ENCODE measurements at regions not wholly inside any gene's neighbourhood (a gene's known extent, or its start where the extent isn't known, plus 50 kb on each side); places are given as distances from the start of the nearest gene placed in this dataset.
"Not testable (repeated sequence)": the region's sequence is repeated elsewhere in the genome, so short reads cannot be mapped to it uniquely, and the experiment has no call there.

DNA sequence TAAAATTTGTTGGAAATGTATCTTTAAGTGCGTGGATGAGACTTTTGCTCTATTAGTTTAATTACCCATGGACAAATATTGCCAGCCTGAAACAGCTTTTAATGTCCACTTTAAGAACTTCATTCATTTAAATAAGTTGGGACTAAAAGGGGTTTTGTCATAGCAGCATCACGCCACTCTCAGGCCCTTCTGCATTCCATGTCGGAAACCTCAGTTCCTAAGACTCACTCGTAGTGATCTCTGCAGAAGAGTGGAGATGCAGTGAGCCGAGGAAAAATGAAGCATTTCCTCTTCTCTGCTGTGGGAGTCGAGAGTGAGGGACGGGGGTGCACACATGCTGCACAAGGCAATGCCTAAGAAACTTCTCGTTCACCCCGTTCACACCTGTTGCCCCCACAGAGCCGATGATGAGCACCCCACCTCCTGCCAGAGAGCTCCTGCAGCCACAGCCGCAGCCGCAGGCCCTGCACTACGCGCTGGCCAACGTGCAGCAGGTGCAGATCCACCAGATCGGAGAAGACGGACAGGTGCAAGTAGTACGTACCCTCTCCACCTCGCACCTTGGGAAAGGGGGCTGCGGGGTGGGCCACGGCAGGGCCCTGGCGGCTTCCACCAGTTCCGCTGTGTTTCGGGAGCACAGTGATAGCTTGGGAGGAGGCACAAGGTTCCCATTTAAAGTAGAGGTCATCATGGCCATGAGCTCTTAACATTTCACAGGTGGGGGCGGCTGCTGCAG, 68.8 kb upstream of the CRYM start:
- Mint-ChIP-seq H3K4me1 (peaks cover 10% of the 10 kb centered on the region), H3K36me3 (peaks cover 26% of the 10 kb centered on the region)
- not testable (repeated sequence) for H3K27me3 Mint-ChIP-seq, H3K4me3 Mint-ChIP-seq, H3K9me3 Mint-ChIP-seq, ATAC-seq, H3K27ac Mint-ChIP-seq

GRCh38 chr16:21344361-21344912, 66.3 kb upstream of the CRYM start:
- not testable (repeated sequence) for H3K4me1 Mint-ChIP-seq, H3K27me3 Mint-ChIP-seq, H3K9me3 Mint-ChIP-seq, H3K4me3 Mint-ChIP-seq, ATAC-seq, H3K27ac Mint-ChIP-seq
- H3K36me3 Mint-ChIP-seq: peaks cover 22% of the 10 kb centered on the region

DNA sequence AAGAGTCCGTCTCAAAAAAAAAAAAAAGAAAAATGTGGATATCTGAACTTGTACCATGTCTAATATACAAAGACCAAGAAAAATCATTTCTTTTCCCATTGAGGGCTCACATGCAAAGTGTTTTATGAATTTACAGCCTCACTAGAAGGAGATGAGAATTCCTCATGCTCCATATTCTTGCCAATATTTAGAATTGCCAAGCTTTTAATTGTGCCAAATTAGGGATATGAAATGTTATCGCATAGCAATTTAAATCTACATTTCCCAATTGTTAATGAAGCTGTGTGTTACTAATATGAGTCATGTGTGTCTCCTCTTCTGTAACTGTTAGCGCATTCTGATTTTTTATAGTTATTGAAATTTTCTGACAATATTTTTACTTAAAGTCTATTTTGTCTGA, 63.0 kb upstream of the CRYM start:
- Mint-ChIP-seq H3K36me3 (peaks cover 20% of the 10 kb centered on the region), H3K27me3 (no peaks in the 10 kb centered on the region), H3K4me3 (no peak overlapping the region), H3K27ac (no peak overlapping the region), H3K9me3 (no peaks in the 10 kb centered on the region), H3K4me1 (no peaks in the 10 kb centered on the region)
- ATAC-seq: no peak

DNA sequence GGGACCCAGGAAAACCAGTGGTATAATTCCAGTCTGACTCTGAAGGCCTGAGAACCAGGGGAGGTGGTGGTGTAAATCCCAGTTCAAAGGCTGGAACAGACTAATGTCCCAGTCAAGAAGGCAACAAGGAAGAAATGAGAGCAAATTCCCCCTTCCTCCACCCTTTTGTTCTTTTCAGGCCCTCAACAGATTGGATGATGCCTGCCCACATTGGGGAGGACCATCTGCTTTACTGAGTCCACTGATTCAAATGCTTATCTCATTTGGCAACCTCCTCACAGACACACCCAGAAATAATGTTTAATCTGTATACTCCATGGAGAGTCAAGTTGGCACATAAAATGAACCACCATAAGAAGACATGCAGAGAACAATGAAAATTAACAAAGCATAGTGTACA, 61.9 kb upstream of the CRYM start:
- Mint-ChIP-seq H3K9me3 (no peaks in the 10 kb centered on the region), H3K27me3 (no peaks in the 10 kb centered on the region), H3K4me1 (no peaks in the 10 kb centered on the region), H3K36me3 (peaks cover 27% of the 10 kb centered on the region), H3K27ac (no peak overlapping the region), H3K4me3 (no peak overlapping the region)
- ATAC-seq: no peak

GRCh38 chr16:21339269-21339641, 61.2 kb upstream of the CRYM start:
- H3K36me3 Mint-ChIP-seq: peaks cover 32% of the 10 kb centered on the region
- peak overlapping the region; percentile 4 for H3K27ac Mint-ChIP-seq
- no peak for ATAC-seq
- no peaks in the 10 kb centered on the region for H3K27me3 Mint-ChIP-seq
- H3K9me3 Mint-ChIP-seq: no peaks in the 10 kb centered on the region
- H3K4me3 Mint-ChIP-seq: no peak overlapping the region
- H3K4me1 Mint-ChIP-seq: no peaks in the 10 kb centered on the region

DNA sequence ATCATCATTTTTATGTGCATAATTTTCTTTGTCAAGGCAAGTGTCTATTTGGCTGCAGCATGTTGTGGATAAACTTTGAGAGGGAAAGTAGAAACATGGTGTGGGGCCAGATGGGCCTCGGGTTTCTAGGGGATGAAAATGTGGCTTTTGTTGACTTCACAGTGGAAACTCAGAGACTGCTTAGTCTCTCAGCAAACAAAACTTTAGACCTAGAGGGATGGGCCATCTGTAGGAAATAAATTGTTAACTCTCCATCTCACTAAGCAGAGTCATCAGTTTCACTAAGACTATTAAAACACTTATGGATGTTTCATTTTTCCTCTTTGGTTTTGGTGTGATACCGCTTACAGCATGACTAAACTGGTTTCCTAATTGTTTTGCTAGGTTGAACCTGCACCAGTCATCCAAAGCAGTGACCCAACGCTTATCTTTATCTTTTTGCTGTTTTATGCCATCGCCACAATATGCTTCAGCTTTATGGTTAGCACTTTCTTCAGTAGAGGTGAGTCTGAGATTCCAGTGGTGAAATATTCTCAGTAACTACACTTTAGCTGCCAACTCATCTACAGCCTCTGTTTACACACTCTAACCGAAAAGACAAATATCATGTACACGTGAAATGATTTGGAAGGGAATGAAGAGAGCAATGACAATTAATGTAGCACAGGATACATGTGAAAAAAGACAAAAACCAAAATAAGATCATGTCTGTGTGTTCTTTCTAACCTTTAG, 60.6 kb upstream of the CRYM start:
- Mint-ChIP-seq H3K9me3 (no peaks in the 10 kb centered on the region), H3K27ac (peak overlapping the region; percentile 4), H3K4me1 (no peaks in the 10 kb centered on the region), H3K4me3 (no peak overlapping the region), H3K36me3 (peaks cover 38% of the 10 kb centered on the region), H3K27me3 (no peaks in the 10 kb centered on the region)
- no peak for ATAC-seq

DNA sequence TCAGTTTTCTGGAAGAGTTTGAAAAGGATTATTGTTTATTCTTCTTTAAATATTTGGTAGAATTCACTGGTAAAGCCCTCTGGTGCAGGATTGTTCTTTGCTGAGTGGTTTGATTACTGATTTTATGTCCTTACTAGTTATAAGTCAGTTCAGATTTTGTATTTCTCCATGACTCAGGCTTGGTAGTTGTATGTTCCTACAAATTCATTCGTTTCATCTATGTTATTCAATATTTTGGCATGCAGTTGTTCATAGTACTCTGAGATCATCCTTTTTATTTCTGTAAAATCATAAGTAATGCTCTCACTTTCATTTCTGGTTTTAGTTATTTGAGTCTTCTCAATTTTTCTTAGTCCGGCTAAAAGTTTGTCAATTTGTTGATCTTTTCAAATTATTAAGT, 58.1 kb upstream of the CRYM start:
- H3K27ac Mint-ChIP-seq: no peak overlapping the region
- H3K4me3 Mint-ChIP-seq: no peak overlapping the region
- H3K27me3 Mint-ChIP-seq: no peaks in the 10 kb centered on the region
- no peak for ATAC-seq
- H3K4me1 Mint-ChIP-seq: no peaks in the 10 kb centered on the region
- H3K9me3 Mint-ChIP-seq: no peaks in the 10 kb centered on the region
- H3K36me3 Mint-ChIP-seq: peaks cover 50% of the 10 kb centered on the region

DNA sequence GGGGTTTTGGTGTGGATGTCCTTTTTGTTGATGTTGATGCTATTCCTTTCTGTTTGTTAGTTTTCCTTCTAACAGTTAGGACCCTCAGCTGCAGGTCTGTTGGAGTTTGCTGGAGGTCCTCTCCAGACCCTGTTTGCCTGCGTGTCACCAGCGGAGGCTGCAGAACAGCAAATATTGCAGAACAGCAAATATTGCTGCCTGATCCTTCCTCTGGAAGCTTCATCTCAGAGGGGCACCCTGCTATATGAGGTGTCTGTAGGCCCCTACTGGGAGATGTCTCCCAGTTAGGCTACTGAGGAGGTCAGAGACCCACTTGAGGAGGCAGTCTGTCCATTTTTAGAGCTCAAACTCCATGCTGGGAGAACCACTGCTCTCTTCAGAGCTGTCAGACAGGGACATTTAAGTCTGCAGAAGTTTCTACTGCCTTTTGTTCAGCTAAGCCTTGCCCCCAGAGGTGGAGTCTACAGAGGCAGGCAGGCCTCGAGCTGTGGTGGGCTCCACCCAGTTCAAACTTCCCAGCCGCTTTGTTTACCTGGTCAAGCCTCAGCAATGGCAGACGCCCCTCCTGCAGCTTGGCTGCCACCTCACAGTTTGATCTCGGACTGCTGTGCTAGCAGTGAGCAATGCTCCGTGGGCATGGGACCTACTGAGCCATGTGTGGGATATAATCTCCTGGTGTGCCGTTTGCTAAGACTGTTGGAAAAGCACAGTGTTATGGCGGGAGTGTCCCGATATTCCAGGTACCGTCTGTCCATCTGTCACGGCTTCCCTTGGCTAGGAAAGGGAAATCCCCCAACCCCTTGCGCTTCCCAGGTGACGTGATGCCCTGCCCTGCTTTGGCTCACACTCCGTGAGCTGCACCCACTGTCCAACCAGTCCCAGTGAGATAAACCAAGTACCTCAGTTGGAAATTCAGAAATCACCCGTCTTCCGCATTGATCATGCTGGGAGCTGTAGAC, 56.4 kb upstream of the CRYM start:
- not testable (repeated sequence) for H3K4me3 Mint-ChIP-seq, ATAC-seq, H3K4me1 Mint-ChIP-seq, H3K9me3 Mint-ChIP-seq, H3K27ac Mint-ChIP-seq, H3K27me3 Mint-ChIP-seq
- peaks cover 43% of the 10 kb centered on the region for H3K36me3 Mint-ChIP-seq

DNA sequence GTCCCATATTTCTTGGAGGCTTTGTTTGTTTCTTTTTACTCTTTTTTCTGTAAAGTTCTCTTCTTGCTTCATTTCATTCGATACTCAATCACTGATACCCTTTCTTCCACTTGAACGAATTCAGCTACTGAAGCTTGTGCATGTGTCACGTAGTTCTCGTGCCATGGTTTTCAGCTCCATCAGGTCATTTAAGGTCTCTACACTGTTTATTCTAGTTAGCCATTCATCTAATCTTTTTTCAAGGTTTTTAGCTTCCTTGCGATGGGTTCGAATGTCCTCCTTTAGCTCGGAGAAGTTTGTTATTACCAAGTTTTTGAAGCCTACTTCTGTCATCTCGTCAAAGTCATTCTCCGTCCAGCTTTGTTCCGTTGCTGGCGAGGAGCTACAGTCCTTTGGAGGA, 55.6 kb upstream of the CRYM start:
- H3K4me1 Mint-ChIP-seq, H3K27ac Mint-ChIP-seq, H3K4me3 Mint-ChIP-seq, H3K27me3 Mint-ChIP-seq, ATAC-seq, H3K9me3 Mint-ChIP-seq: not testable (repeated sequence)
- H3K36me3 Mint-ChIP-seq: peaks cover 42% of the 10 kb centered on the region

Measured in stimulated activated memory B cell treated with anti-CD40 and anti-IgM and Interleukin-4, amounts not matched to agents 10 μg/mL and 1 μg/mL and 100 μg/mL, for 72 hours (primary cell).